ENCODE measurements at regions not wholly inside any gene's neighbourhood (a gene's known extent, or its start where the extent isn't known, plus 50 kb on each side); places are given as distances from the start of the nearest gene placed in this dataset.

DNA sequence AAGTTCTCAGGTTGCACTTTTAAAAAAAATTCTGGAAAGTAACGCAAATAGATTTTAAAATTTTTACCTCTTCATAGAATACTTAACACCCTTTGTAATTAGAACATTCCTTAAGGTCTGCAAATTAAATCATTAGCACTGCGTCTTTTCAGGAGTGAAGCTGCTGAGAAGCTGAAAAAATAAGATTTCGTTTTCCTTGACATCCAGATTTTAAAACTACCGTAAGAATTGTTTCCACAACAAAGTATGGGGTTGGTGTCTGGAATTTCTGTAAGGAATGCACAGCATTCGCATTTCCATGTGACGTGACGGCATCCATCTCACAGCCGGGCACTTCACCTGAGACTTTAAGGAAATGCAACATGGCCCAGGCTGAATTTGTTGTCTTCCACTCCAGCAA lies 76.3 kb upstream of the COX20 start:
- TF ChIP-seq, protein P1, sequence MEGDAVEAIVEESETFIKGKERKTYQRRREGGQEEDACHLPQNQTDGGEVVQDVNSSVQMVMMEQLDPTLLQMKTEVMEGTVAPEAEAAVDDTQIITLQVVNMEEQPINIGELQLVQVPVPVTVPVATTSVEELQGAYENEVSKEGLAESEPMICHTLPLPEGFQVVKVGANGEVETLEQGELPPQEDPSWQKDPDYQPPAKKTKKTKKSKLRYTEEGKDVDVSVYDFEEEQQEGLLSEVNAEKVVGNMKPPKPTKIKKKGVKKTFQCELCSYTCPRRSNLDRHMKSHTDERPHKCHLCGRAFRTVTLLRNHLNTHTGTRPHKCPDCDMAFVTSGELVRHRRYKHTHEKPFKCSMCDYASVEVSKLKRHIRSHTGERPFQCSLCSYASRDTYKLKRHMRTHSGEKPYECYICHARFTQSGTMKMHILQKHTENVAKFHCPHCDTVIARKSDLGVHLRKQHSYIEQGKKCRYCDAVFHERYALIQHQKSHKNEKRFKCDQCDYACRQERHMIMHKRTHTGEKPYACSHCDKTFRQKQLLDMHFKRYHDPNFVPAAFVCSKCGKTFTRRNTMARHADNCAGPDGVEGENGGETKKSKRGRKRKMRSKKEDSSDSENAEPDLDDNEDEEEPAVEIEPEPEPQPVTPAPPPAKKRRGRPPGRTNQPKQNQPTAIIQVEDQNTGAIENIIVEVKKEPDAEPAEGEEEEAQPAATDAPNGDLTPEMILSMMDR (conservative IDR thresholded peaks at IDR 0.05; ENCODE audit: low read depth, low read length), result no peak
- no peak for TF ChIP-seq EZH2 (IDR thresholded peaks at IDR 0.05; ENCODE audit: low read length, unreplicated experiment)
- TF ChIP-seq EZH2phosphoT487 (IDR thresholded peaks at IDR 0.05; ENCODE audit: borderline replicate concordance, low read length), result no peak
